Heart left ventricle (tissue), 16 donors: ENCODE measurements at regions not wholly inside any gene's neighbourhood (a gene's known extent, or its start where the extent isn't known, plus 50 kb on each side); places are given as distances from the start of the nearest gene placed in this dataset.

Experiments
- ATAC-seq, 4 donors: fragments of 200-7000 bp; cut with Tn5 transposase; one replicate each; pipeline ENCODE4 v1.9.1; 2020 to 2022; ENCODE audit warnings: moderate library complexity in 4 of 4, mild to moderate bottlenecking in 3 of 4, moderate number of reproducible peaks in 1 of 4
- DNase-seq, 5 donors: peaks; one replicate each; pipeline ENCODE4 v3.0.0-alpha.2; 2020
- H3K27ac ChIP-seq, 12 donors: fragments of 200-600 bp; sonication (generic) in 4 of 12; one replicate each; pipeline versions ENCODE4 v1.5.0 to v1.8.0; 2016 to 2022; ENCODE audit warnings: mild to moderate bottlenecking in 2 of 12
- H3K27me3 ChIP-seq, 9 donors: fragments of 200-600 bp; sonication (generic) in 2 of 9; one replicate each; pipeline versions ENCODE4 v1.5.1 to v1.8.0; 2016 to 2022; ENCODE audit warnings: mild to moderate bottlenecking in 3 of 9
- H3K36me3 ChIP-seq, 9 donors: fragments of 200-600 bp; sonication (generic) in 2 of 9; one replicate each; pipeline versions ENCODE4 v1.5.0 to v1.8.0; 2018 to 2022; ENCODE audit warnings: mild to moderate bottlenecking in 2 of 9
- H3K4me1 ChIP-seq, 12 donors: fragments of 200-600 bp; sonication (generic) in 4 of 12; one replicate each; pipeline versions ENCODE4 v1.5.0 to v1.8.0; 2016 to 2022; ENCODE audit warnings: mild to moderate bottlenecking in 3 of 12
- H3K4me3 ChIP-seq, 12 donors: fragments of 200-600 bp; sonication (generic) in 4 of 12; one replicate each; pipeline versions ENCODE4 v1.5.0 to v1.8.0; 2017 to 2022; ENCODE audit warnings: mild to moderate bottlenecking in 9 of 12, moderate library complexity in 4 of 12
- H3K9me3 ChIP-seq, 12 donors: fragments of 200-600 bp; sonication (generic) in 4 of 12; one replicate each; pipeline versions ENCODE4 v1.5.0 to v1.8.0; 2016 to 2022; ENCODE audit warnings: mild to moderate bottlenecking in 1 of 12
- POLR2A ChIP-seq, 2 donors: fragments of 450-650 bp; IDR thresholded peaks; one replicate each; pipeline ENCODE4 v1.6.1; 2017; ENCODE audit warnings: antibody characterized with exemption in 2 of 2, mild to moderate bottlenecking in 2 of 2, moderate library complexity in 2 of 2
- whole genome bisulfite sequencing, 4 donors: extraction: QIAGEN DNeasy Blood & Tissue Kit in 2 of 4; methylation state at CpG; one replicate each; pipeline versions ENCODE4 v1.1.5 to v1.1.7; 2013 to 2018; 5-methylcytosine and 5-hydroxymethylcytosine counted together
- intact Hi-C, 10 donors: fragments of 100-400 bp; cut with DNase I; formaldehyde crosslinking; loops; one replicate each; pipeline versions ENCODE4 v1.11.1 to v1.14.2; 2022
- TF ChIP-seq, protein P1 (sequence below), 12 donors: fragments of 200-600 bp; sonication (generic) in 4 of 12; IDR thresholded peaks; one replicate each; pipeline versions ENCODE4 v1.5.0 to v1.8.0; 2018 to 2022; ENCODE audit warnings: antibody characterized with exemption in 12 of 12, mild to moderate bottlenecking in 5 of 12
- donor health status: ischemic (EF 13 %, LVEDD 7.1; RV severe dilation, severe dysfunction).
- donor health status: healthy with polysubstance abuse.
- donor health status: DM: no; HTN: yes; CAD: no.
- donor health status: DM: no; HTN: no; CAD: no.
- donor health status: ischemic (EF 25% LVEDD 6.9; RV normal size, moderate dysfunction).
- donor health status: ischemic (EF 25% LVEDD 5.7; RV mildly dilated, moderate dysfunction).
- donor health status: healthy.
- donor health status: DM: yes; HTN: yes; CAD: no.
- donor health status: ischemic (EF 35%, LVEDD 5.7; RV mildly dilated, moderate dysfunction).
- donor health status: nonischemic (EF 11% LVEDD 7.7; RV severe dilation, severe dysfunction).
- donor health status: DM: yes; HTN: yes; CAD: no.
- donor health status: PGD.
- donor health status: ischemic (EF 29% LVEDD 5.4; RV normal size, mild dysfunction).
- donor health status: nonischemic (EF 23%, LVEDD 6.1; RV moderate dilation, normal function).

DNA sequence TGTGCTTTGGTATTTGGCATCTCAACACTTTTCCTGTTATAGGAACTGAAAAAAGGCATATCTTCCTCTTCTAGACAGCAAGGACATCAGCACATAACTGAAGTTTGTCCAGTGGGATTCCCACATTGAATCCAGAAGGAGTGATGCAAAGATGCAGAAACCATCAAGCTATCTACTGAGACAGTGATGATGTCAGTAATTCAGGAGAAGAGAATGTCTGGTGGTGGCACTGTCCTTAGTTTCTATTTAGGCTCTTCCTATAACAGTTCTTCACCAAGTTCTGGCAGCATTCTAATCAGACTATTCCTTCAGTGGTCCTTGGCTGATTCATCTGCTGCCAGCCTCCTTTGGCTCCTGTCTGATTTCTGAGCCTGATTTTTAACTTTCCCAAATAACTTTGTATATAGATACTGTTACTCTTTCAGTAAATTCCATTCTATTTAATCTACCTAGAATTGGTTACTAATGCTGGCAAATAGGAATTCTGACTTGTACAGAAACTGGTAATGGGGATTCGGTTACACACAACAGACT, 56.6 kb upstream of the AGPS start:
- Histone ChIP-seq H3K4me3 (no peak overlapping the region), H3K36me3 (peaks cover 0 to 20% (median 0%) of the 10 kb centered on the region in 9 donors), H3K27ac (no peak overlapping the region), H3K27me3 (no peaks in the 10 kb centered on the region), H3K4me1 (peaks cover 0 to 12% (median 4%) of the 10 kb centered on the region in 12 donors), H3K9me3 (no peaks in the 10 kb centered on the region)
- DNase-seq (no peak), ATAC-seq (no peak)
- TF ChIP-seq POLR2A (IDR thresholded peaks at IDR 0.05): no peak
- TF ChIP-seq, protein P1, sequence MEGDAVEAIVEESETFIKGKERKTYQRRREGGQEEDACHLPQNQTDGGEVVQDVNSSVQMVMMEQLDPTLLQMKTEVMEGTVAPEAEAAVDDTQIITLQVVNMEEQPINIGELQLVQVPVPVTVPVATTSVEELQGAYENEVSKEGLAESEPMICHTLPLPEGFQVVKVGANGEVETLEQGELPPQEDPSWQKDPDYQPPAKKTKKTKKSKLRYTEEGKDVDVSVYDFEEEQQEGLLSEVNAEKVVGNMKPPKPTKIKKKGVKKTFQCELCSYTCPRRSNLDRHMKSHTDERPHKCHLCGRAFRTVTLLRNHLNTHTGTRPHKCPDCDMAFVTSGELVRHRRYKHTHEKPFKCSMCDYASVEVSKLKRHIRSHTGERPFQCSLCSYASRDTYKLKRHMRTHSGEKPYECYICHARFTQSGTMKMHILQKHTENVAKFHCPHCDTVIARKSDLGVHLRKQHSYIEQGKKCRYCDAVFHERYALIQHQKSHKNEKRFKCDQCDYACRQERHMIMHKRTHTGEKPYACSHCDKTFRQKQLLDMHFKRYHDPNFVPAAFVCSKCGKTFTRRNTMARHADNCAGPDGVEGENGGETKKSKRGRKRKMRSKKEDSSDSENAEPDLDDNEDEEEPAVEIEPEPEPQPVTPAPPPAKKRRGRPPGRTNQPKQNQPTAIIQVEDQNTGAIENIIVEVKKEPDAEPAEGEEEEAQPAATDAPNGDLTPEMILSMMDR (IDR thresholded peaks at IDR 0.05): no peak
- WGBS, 4 donors: 94 to 98% (median 97%) methylated on average over 1 of the region's 1 CpG
- intact Hi-C loops: loop anchor here (1.0 to 10.0 kb wide), 18 partner anchors 76 to 429 kb away; no protein-coding TSS in a partner anchor

DNA sequence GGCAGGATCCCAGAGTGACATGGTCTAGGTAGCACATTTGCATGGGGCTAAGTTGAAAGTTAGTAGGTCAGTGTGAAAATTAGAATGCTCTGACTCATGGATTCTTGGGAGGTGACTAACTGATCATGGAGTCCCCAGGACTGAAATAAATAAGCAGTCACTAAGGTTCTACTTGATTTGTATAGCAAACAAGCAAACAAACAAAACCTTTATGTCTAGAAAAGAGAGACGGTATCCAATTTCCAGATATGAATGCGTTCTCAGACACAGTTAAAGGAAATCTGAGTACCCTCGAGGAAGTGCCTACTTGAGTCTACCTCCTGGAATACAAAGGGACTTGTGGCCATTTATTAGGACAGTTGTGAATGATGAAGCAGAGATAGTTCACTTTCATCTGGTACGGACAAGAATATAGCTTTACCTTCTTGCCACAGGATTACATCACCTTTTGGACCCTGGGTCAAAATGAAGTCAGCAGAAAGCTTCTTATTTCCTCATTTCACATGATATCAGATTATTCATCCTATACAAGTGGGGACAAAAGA, 54.3 kb upstream of the AGPS start:
- intact Hi-C loops: loop anchor here (2.0 to 10.0 kb wide), 12 partner anchors 74 to 427 kb away; no protein-coding TSS in a partner anchor
- Histone ChIP-seq H3K36me3 (peaks cover 0 to 23% (median 0%) of the 10 kb centered on the region in 9 donors), H3K9me3 (no peaks in the 10 kb centered on the region), H3K4me3 (no peak overlapping the region), H3K27ac (no peak overlapping the region), H3K27me3 (no peaks in the 10 kb centered on the region), H3K4me1 (no peaks in the 10 kb centered on the region)
- no peak for TF ChIP-seq POLR2A (IDR thresholded peaks at IDR 0.05)
- TF ChIP-seq, protein P1 (IDR thresholded peaks at IDR 0.05): no peak
- ATAC-seq: no peak
- WGBS, 4 donors: 85 to 92% (median 88%) methylated on average over 4 of the region's 4 CpGs
- no peak for DNase-seq

GRCh38 chr2:177340158-177340557, 52.4 kb upstream of the AGPS start:
- ATAC-seq: no peak

GRCh38 chr2:177342736-177343135, 49.8 kb upstream of the AGPS start:
- H3K27me3 ChIP-seq: no peaks in the 10 kb centered on the region
- DNase-seq (no peak), ATAC-seq (no peak)
- H3K27ac ChIP-seq: no peak overlapping the region
- WGBS, 4 donors: 95 to 96% (median 95%) methylated on average over 4 of the region's 4 CpGs
- intact Hi-C loops: no loop called here
- TF ChIP-seq, protein P1 (IDR thresholded peaks at IDR 0.05): no peak
- no peak for TF ChIP-seq POLR2A (IDR thresholded peaks at IDR 0.05)
- H3K4me1 ChIP-seq: peaks cover 0 to 14% (median 0%) of the 10 kb centered on the region in 12 donors
- no peak overlapping the region for H3K4me3 ChIP-seq
- H3K9me3 ChIP-seq: no peaks in the 10 kb centered on the region
- H3K36me3 ChIP-seq: peaks cover 0 to 9% (median 0%) of the 10 kb centered on the region in 9 donors

More at GRCh38 chr2:177340158-177340557, 52.4 kb upstream of the AGPS start:
- no peaks in the 10 kb centered on the region for H3K4me1 ChIP-seq
- no peaks in the 10 kb centered on the region for H3K27me3 ChIP-seq
- TF ChIP-seq, protein P1 (IDR thresholded peaks at IDR 0.05): no peak
- no peak for TF ChIP-seq POLR2A (IDR thresholded peaks at IDR 0.05)
- H3K4me3 ChIP-seq: no peak overlapping the region
- intact Hi-C loops: no loop called here
- DNase-seq: no peak
- H3K27ac ChIP-seq: no peak overlapping the region
- H3K9me3 ChIP-seq: no peaks in the 10 kb centered on the region
- peaks cover 0 to 12% (median 0%) of the 10 kb centered on the region in 9 donors for H3K36me3 ChIP-seq
